Thyroid gland (tissue), 4 donors: ENCODE measurements at regions not wholly inside any gene's neighbourhood (a gene's known extent, or its start where the extent isn't known, plus 50 kb on each side); places are given as distances from the start of the nearest gene placed in this dataset.

Experiments used
- POLR2A ChIP-seq, 2 donors: fragments of 450-650 bp; IDR thresholded peaks; one replicate each; pipeline ENCODE4 v1.6.1; 2017; ENCODE audit warnings: antibody characterized with exemption in 2 of 2, mild to moderate bottlenecking in 2 of 2, moderate library complexity in 1 of 2
- TF ChIP-seq, protein P1 (sequence below), 6 experiments: fragments of 200-600 bp in 3 of 6; fragments of 450-650 bp in 3 of 6; sonication (generic) in 3 of 6; IDR thresholded peaks; one replicate each; pipeline ENCODE4 v1.5.1; 2016 to 2019; ENCODE audit warnings: antibody characterized with exemption in 6 of 6, mild to moderate bottlenecking in 2 of 6, inconsistent platforms in 1 of 6, moderate library complexity in 1 of 6

DNA sequence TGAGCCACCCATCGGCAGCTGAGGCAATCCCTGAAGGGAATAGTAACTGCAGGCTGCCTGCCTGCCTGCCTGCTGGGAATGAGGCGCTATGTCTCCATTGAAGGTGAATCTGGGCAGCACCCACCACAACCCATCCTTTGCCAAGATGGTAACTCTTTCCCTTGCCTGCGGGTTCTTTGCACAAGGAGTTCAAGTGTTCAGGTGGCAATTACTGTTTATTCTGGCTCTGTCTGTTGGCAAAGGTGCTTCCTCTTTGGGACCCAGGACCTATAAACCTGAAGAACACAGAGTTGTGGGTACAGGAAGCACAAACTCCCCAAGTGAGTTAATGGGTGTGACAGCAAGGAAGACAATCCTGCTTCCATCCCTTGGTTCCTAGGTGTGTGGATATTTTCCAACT, 448.1 kb upstream of the ZNF507 start:
- TF ChIP-seq POLR2A (IDR thresholded peaks at IDR 0.05): no peak
- TF ChIP-seq, protein P1, sequence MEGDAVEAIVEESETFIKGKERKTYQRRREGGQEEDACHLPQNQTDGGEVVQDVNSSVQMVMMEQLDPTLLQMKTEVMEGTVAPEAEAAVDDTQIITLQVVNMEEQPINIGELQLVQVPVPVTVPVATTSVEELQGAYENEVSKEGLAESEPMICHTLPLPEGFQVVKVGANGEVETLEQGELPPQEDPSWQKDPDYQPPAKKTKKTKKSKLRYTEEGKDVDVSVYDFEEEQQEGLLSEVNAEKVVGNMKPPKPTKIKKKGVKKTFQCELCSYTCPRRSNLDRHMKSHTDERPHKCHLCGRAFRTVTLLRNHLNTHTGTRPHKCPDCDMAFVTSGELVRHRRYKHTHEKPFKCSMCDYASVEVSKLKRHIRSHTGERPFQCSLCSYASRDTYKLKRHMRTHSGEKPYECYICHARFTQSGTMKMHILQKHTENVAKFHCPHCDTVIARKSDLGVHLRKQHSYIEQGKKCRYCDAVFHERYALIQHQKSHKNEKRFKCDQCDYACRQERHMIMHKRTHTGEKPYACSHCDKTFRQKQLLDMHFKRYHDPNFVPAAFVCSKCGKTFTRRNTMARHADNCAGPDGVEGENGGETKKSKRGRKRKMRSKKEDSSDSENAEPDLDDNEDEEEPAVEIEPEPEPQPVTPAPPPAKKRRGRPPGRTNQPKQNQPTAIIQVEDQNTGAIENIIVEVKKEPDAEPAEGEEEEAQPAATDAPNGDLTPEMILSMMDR (IDR thresholded peaks at IDR 0.05): no peak
